Fibroblast of the conjunctiva (primary cell): ENCODE measurements at regions not wholly inside any gene's neighbourhood (a gene's known extent, or its start where the extent isn't known, plus 50 kb on each side); places are given as distances from the start of the nearest gene placed in this dataset.

Experiments
- DNase-seq: peaks from one replicate; pipeline ENCODE4 v3.0.0-alpha.2; 2010; ENCODE audit warnings: low read depth

- no peak for DNase-seq
Measured at GRCh38 chr7:42858570-42858969, 53.3 kb downstream of the C7orf25 start.

DNA sequence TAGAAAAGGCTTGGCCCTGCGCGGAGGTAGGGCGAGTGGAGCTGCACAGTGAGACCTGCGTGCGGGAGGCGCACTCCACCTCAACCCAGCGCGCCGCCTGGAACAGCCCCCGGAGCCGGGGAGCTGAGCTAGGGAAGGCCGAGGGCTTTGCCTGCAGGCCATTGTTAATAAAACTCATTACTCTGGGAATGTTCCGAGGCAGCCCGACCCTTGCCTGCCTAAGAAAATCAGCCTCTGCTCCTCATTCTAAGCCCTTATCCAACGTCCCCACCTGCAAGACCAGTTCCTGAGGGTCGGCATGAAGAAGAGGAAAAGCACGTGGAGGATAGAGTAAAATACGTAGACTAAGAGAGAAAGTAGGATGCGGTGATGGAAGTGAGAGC lies 55.3 kb downstream of the C7orf25 start:
- no peak for DNase-seq

- no peak for DNase-seq
Measured at GRCh38 chr7:42854571-42855118, 57.2 kb downstream of the C7orf25 start.

DNA sequence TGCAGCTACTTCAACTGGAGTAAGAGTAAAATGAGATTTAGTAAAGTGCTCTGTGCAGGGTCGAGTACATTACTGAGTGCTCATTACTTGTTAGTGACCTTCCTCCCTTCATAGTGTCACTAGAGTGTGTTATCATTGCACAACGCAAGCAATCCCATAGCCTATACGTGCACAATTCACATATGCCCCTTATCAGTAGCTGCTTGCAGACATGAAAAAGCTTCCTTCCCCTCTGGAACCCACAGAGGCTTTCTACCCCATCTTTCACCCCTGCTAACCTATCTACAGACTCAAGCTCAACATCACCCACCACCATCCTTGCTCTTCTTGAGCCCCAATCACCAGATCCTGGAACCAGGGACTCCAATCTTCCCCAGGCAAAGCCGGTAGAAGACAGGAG lies 59.3 kb downstream of the C7orf25 start:
- DNase-seq = no peak

DNA sequence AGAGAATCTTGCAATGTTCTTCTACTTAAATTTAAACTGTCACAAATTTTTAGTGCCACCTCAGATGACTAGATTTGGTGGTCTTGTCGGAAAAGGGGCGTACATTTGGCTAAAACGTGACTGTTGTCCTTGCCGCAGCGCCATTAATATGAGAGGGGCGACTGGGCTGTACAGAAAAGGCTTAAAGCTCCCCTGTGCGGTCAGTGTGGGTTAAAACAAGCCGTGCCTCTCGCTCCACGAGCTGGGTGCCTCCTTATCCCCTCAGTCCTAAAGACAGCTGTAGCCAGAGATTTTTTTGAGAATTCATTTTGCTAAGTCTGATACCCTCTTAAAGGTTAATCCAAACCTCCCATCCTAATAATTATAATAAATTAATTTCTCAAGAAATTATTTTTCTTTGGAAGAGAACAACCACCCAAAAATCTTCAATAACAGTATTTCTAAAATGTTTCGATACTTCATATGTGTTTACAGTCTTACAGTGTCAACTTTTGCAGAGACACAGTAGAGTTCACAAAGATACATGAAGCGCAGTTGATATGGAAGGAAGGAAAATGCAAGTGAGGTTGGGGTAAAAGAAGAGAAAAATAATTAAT lies 68.6 kb downstream of the C7orf25 start:
- DNase-seq = peak; percentile 37

DNA sequence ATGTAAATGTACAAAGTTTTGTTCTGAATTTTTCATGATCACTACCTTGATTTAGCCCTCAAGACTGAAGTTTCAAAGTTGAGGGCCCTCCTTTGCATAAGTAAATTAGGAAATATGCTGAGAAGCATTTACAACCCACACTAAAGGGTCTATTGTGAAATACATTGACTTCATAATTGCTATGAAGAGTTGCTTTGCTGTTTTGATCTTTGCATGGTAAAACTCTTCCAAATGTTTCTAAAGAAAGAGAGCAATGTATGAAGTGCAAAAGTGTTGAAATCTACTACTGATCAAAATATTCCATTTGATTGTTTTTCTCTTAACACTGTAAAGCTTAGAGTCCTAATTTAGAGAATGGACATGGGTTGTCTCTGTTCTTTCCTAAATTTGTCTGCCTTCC lies 77.2 kb downstream of the C7orf25 start:
- DNase-seq = no peak

- no peak for DNase-seq
Measured at GRCh38 chr7:42833411-42833810, 78.5 kb downstream of the C7orf25 start.

GRCh38 chr7:42832667-42833066 lies 79.2 kb downstream of the C7orf25 start:
- DNase-seq = no peak

- DNase-seq = peak; percentile 31
Measured at GRCh38 chr7:42831718-42832522, 80.0 kb downstream of the C7orf25 start.

DNA sequence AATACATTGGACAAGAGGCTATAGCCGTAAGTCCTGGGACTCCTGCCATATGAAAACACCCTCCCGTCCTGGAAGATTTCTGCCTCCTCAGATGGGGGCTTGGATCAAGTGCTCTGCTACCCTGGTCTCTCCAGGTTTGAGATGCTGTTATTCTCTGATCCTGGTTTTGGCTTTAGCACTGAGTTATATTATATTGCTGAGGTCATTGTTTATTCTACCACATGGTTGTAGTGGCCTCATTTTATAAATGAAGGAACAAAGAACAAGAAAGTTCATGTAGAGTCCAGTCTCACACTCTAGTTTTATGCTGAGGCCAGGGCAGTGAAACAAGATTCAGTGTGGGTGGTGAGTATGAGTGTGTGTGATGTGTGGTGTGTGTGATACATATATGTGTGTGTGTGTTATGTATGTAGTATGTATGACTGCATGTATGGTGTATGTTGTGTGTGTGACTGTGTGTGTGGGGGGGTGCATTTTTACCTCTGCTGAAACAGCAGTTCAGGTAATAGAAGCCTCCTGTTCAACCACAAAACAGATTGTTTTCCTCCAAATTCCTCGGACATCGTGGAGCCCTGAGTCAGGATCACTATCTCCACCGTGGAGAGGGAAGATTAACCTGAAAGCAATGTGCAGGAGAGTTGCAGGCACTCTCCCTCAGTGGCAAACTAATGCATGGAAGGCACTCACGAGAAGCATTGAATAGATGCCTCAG lies 80.7 kb downstream of the C7orf25 start:
- DNase-seq = peak; percentile 18

GRCh38 chr7:42812779-42813178 lies 99.1 kb downstream of the C7orf25 start:
- no peak for DNase-seq

DNA sequence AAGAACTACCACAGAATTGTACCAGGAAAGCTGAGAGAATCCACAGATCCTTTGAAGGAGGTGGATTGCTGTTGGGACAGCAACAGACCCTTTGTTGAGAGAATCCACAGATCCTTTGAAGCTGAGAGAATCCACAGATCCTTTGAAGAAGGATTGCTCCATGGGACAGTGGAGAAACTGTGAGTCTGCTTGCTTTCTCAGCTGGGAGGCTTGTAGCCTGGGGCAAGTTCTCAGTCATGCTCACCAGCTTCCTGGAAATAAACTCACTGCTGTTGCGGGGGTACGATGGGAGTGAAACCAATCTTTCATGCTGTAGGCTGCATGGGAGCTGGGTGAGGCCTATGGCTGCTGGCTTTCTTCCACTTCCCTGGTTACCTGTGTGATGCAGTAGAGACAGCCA lies 106.3 kb downstream of the C7orf25 start:
- DNase-seq = no peak

DNA sequence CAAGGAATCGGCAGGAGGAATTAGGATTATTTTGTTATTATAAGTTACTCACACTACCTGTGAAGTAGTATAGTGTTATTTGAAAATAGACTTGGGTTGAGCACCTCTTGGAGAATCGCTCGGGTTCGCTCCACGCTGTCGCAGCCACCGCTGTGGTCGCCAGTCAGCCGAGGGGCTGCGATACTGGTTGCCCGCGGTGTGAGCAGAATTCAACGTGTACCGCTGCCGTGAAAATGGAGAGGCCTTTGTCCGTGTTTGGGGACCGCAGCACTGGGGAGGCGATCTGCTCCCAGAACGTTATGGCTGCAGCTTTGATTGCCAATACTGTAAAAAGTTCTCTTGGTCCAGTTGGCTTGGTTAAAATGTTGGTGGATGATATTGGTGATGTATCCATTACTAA lies 117.2 kb downstream of the C7orf25 start:
- no peak for DNase-seq

DNA sequence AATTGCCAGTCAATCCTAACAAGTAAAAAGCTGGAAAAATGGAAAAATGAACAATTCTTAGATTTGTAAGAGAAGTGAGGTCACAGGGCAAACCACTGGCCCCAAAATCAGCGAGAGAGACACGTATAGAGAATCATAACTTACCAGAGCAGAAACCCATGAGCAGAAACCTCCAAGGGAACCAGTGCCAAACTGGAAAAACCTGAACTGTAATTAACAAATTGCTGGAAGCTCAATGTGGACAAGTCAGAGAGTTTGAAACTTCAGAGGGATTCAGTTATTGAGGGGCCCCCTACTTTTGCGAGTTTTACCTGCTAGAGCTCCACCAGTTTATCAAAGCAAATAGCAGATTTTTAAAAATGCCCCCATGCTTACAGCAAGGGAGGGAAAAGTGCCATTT lies 119.0 kb downstream of the C7orf25 start:
- DNase-seq = no peak

DNA sequence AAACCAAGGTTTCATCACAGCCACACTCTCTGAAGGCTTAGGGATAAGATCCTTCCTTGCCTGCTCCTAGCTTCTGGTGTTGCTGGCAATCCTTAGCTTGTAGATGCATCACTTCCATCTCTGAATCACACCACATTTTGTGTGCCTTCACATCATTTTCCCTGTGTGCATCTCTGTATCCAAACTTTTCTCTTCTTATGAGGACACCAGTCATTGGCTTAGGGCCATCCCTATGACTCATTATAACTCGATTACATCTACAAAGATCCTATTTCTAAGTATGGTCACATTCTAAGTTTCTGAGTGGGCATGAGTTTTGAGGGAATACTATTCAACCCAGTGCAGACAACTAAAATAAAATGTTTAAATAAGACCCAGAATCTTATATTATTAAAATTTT lies 121.7 kb downstream of the C7orf25 start:
- peak; percentile 12 for DNase-seq

DNA sequence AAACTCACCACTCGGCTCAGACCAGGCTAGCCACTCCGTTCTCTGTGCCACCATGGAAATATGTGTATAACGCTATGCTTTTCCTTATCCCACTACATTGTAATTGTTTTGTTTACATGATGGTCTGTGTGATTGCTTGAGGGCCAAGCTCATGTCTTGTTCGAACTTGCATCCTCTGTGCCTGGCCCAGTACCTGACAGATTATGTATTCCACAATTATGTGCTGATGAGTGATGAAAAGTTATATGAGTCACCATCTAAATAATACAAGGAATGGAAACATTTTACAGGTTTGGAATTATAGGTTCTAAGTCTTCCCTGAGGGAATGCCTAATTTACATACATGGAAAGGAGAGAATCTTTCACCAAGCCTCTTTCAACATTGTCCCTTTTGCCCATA lies 137.4 kb downstream of the C7orf25 start:
- no peak for DNase-seq

GRCh38 chr7:42770114-42770513 lies 141.8 kb downstream of the C7orf25 start:
- no peak for DNase-seq

GRCh38 chr7:42768045-42768444 lies 143.8 kb downstream of the C7orf25 start:
- no peak for DNase-seq

DNA sequence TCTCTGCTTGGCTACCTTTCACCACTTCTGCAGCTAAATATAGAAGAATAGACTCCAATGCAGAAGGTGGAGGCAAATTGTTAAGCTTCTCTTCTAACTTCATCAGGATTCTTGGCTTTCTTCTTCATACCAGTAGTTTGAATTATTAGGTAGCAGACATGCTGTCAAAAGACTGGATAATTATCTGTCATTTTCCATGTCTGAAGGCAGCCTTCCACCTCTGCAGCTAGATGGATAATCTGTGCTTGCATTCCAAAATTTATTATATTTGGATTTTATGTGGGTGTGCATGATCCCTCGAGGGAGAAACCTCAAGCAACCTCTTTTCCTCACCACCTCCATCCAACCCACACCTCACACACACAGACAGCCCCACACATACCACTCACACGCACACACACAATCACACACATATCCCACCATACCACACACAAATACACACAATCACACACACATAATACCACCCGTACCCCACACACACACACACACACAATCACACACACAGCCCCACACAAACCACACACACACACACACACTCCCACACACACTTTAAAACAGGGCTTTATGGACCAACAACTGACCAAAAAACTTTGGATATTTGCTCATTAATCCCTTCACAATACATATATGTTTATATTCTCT lies 145.0 kb downstream of the C7orf25 start:
- no peak for DNase-seq

- no peak for DNase-seq
Measured at GRCh38 chr7:42765931-42766330, 145.9 kb downstream of the C7orf25 start.

- DNase-seq = no peak
Measured at GRCh38 chr7:42763137-42763551, 148.7 kb downstream of the C7orf25 start.

DNA sequence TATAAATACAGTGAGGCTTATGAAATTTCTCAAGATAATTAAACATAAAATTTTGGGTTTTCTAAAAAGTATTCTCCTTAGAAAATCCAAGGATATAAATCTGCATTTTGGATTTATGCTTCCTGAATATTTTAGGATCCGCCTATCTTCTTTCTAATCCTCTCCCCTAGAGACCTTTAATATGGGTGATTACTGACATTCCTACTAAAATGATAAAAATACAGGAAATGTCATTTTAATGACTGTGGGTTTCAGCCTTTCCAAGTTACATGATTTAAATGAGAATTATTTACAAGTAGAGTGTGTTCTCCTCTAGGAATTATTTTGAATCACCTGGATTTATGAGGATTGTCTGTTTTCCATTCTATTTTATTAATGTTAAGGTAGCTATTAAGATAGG lies 150.4 kb downstream of the C7orf25 start:
- DNase-seq = no peak
